ENCODE measurements at regions not wholly inside any gene's neighbourhood (a gene's known extent, or its start where the extent isn't known, plus 50 kb on each side); places are given as distances from the start of the nearest gene placed in this dataset.

GRCh38 chr6:137968901-137969300, 101.8 kb downstream of the TNFAIP3 start (continued):
- TF ChIP-seq E2F4 (CRISPR knock-in tag; IDR thresholded peaks at IDR 0.05; ENCODE audit: low read depth) (no peak), ZBTB33 (CRISPR knock-in tag; IDR thresholded peaks at IDR 0.05) (no peak), ZNF408 (CRISPR knock-in tag; IDR thresholded peaks at IDR 0.05; ENCODE audit: low read depth) (no peak), TEAD4 (IDR thresholded peaks at IDR 0.05; ENCODE audit: low read length) (peak; percentile 32; the same call in 1 of the 2 replicates), TEAD4 (CRISPR knock-in tag; IDR thresholded peaks at IDR 0.05; ENCODE audit: borderline replicate concordance) (no peak), EP400 (IDR thresholded peaks at IDR 0.05) (peak; percentile 33; the same call in 1 of the 2 replicates), ETV6 (IDR thresholded peaks at IDR 0.05; ENCODE audit: borderline replicate concordance in 1 of 2, low read depth in 2 of 2, low read length in 1 of 2) (no peak), ETV6 (CRISPR knock-in tag; IDR thresholded peaks at IDR 0.05; ENCODE audit: borderline replicate concordance) (no peak), ZKSCAN3 (CRISPR knock-in tag; IDR thresholded peaks at IDR 0.05) (no peak), THAP12 (CRISPR knock-in tag; IDR thresholded peaks at IDR 0.05) (no peak), POLR3G (IDR thresholded peaks at IDR 0.05; ENCODE audit: extremely low read depth, insufficient read length, insufficient replicate concordance) (no peak), ZNF282 (CRISPR knock-in tag; IDR thresholded peaks at IDR 0.05) (no peak), RB1 (IDR thresholded peaks at IDR 0.05; ENCODE audit: low read depth) (no peak), DEAF1 (CRISPR knock-in tag; IDR thresholded peaks at IDR 0.05) (no peak; the same call in 1 of the 2 replicates), SUPT5H (IDR thresholded peaks at IDR 0.05) (no peak), MITF (IDR thresholded peaks at IDR 0.05) (no peak), ZNF639 (CRISPR knock-in tag; conservative IDR thresholded peaks at IDR 0.05 in 1 of 2, IDR thresholded peaks at IDR 0.05 in 1 of 2) (no peak), CREB1 (IDR thresholded peaks at IDR 0.05) (no peak), CREB1 (CRISPR knock-in tag; IDR thresholded peaks at IDR 0.05) (no peak), BACH1 (tag; IDR thresholded peaks at IDR 0.05) (no peak)

Data from K562 (cell line).